ENCODE measurements at regions not wholly inside any gene's neighbourhood (a gene's known extent, or its start where the extent isn't known, plus 50 kb on each side); places are given as distances from the start of the nearest gene placed in this dataset.

GRCh38 chr12:5195244-5195643 is 151.6 kb downstream of the KCNA5 start:
- CTCF ChIA-PET = no interaction called here
- Histone ChIP-seq H3K4me3 (ENCODE audit: low read depth, low read length) (no peak overlapping the region), H3K36me3 (ENCODE audit: control insufficient read depth, insufficient read depth, low read length) (no peaks in the 10 kb centered on the region), H3K9me3 (peaks cover 3% of the 10 kb centered on the region; the same call in 1 of the 2 replicates), H3K27me3 (replicated peaks; ENCODE audit: control insufficient read depth, insufficient read depth, low read length) (no peaks in the 10 kb centered on the region), H3K4me1 (no peaks in the 10 kb centered on the region)
- no TSS peak for BruUV-seq (replicated peaks)
- TF ChIP-seq CTCF (IDR thresholded peaks at IDR 0.05; ENCODE audit: insufficient read depth in 1 of 2, low read depth in 1 of 2, low read length in 1 of 2, severe bottlenecking in 1 of 2, unreplicated experiment in 1 of 2) = no peak
- H3K27me3 Mint-ChIP-seq (ENCODE audit: insufficient read depth, unreplicated experiment) = no peaks in the 10 kb centered on the region
- H3K27ac Mint-ChIP-seq (ENCODE audit: unreplicated experiment) = no peak overlapping the region
- no peaks in the 10 kb centered on the region for H3K36me3 Mint-ChIP-seq (ENCODE audit: insufficient read depth, unreplicated experiment)
- intact Hi-C loops (cut with micrococcal nuclease; ENCODE audit: unreplicated experiment) = no loop called here
- no peak overlapping the region for H3K4me3 Mint-ChIP-seq (ENCODE audit: unreplicated experiment)
- no peak for DNase-seq
- POLR2A ChIA-PET = no interaction called here
- no peaks in the 10 kb centered on the region for H3K9me3 Mint-ChIP-seq (ENCODE audit: unreplicated experiment)
- H3K4me1 Mint-ChIP-seq (ENCODE audit: low read depth, unreplicated experiment) = no peaks in the 10 kb centered on the region

- H3K36me3 Mint-ChIP-seq (ENCODE audit: insufficient read depth, unreplicated experiment) = peaks cover 3% of the 10 kb centered on the region
- Histone ChIP-seq H3K27me3 (replicated peaks; ENCODE audit: control insufficient read depth, insufficient read depth, low read length) (no peaks in the 10 kb centered on the region), H3K4me1 (0 out of 2 replicates have a peak, but pooled peaks cover 1% of the 10 kb centered on the region), H3K9me3 (peaks cover 3% of the 10 kb centered on the region; the same call in 1 of the 2 replicates), H3K4me3 (ENCODE audit: low read depth, low read length) (no peak overlapping the region), H3K36me3 (ENCODE audit: control insufficient read depth, insufficient read depth, low read length) (no peaks in the 10 kb centered on the region)
- no peaks in the 10 kb centered on the region for H3K9me3 Mint-ChIP-seq (ENCODE audit: unreplicated experiment)
- intact Hi-C loops (cut with micrococcal nuclease; ENCODE audit: unreplicated experiment) = no loop called here
- no peak overlapping the region for H3K4me3 Mint-ChIP-seq (ENCODE audit: unreplicated experiment)
- peaks cover 4% of the 10 kb centered on the region for H3K4me1 Mint-ChIP-seq (ENCODE audit: low read depth, unreplicated experiment)
- no peak for DNase-seq
- H3K27ac Mint-ChIP-seq (ENCODE audit: unreplicated experiment) = no peak overlapping the region
- no peaks in the 10 kb centered on the region for H3K27me3 Mint-ChIP-seq (ENCODE audit: insufficient read depth, unreplicated experiment)
- POLR2A ChIA-PET = no interaction called here
- no TSS peak for BruUV-seq (replicated peaks)
- CTCF ChIA-PET = no interaction called here
- TF ChIP-seq CTCF (IDR thresholded peaks at IDR 0.05; ENCODE audit: insufficient read depth in 1 of 2, low read depth in 1 of 2, low read length in 1 of 2, severe bottlenecking in 1 of 2, unreplicated experiment in 1 of 2) = no peak
Measured at GRCh38 chr12:5195691-5196090, 152.0 kb downstream of the KCNA5 start.

GRCh38 chr12:5197131-5197530 is 153.5 kb downstream of the KCNA5 start:
- TF ChIP-seq CTCF (IDR thresholded peaks at IDR 0.05; ENCODE audit: insufficient read depth in 1 of 2, low read depth in 1 of 2, low read length in 1 of 2, severe bottlenecking in 1 of 2, unreplicated experiment in 1 of 2) = no peak
- peaks cover 3% of the 10 kb centered on the region; the same call in 1 of the 2 replicates for H3K9me3 ChIP-seq
- Mint-ChIP-seq H3K27ac (ENCODE audit: unreplicated experiment) (no peak overlapping the region), H3K4me1 (ENCODE audit: low read depth, unreplicated experiment) (peaks cover 12% of the 10 kb centered on the region), H3K4me3 (ENCODE audit: unreplicated experiment) (no peak overlapping the region), H3K9me3 (ENCODE audit: unreplicated experiment) (no peaks in the 10 kb centered on the region), H3K36me3 (ENCODE audit: insufficient read depth, unreplicated experiment) (peaks cover 5% of the 10 kb centered on the region), H3K27me3 (ENCODE audit: insufficient read depth, unreplicated experiment) (no peaks in the 10 kb centered on the region)
- no peaks in the 10 kb centered on the region for H3K27me3 ChIP-seq (replicated peaks; ENCODE audit: control insufficient read depth, insufficient read depth, low read length)
- POLR2A ChIA-PET = no interaction called here
- no peak for DNase-seq
- BruUV-seq (replicated peaks) = no TSS peak
- peaks cover 10% of the 10 kb centered on the region for H3K4me1 ChIP-seq
- intact Hi-C loops (cut with micrococcal nuclease; ENCODE audit: unreplicated experiment) = no loop called here
- no peak overlapping the region for H3K4me3 ChIP-seq (ENCODE audit: low read depth, low read length)
- H3K36me3 ChIP-seq (ENCODE audit: control insufficient read depth, insufficient read depth, low read length) = 0 out of 2 replicates have a peak, but pooled peaks cover 1% of the 10 kb centered on the region
- CTCF ChIA-PET = no interaction called here
